ENCODE measurements at regions not wholly inside any gene's neighbourhood (a gene's known extent, or its start where the extent isn't known, plus 50 kb on each side); places are given as distances from the start of the nearest gene placed in this dataset.

DNA sequence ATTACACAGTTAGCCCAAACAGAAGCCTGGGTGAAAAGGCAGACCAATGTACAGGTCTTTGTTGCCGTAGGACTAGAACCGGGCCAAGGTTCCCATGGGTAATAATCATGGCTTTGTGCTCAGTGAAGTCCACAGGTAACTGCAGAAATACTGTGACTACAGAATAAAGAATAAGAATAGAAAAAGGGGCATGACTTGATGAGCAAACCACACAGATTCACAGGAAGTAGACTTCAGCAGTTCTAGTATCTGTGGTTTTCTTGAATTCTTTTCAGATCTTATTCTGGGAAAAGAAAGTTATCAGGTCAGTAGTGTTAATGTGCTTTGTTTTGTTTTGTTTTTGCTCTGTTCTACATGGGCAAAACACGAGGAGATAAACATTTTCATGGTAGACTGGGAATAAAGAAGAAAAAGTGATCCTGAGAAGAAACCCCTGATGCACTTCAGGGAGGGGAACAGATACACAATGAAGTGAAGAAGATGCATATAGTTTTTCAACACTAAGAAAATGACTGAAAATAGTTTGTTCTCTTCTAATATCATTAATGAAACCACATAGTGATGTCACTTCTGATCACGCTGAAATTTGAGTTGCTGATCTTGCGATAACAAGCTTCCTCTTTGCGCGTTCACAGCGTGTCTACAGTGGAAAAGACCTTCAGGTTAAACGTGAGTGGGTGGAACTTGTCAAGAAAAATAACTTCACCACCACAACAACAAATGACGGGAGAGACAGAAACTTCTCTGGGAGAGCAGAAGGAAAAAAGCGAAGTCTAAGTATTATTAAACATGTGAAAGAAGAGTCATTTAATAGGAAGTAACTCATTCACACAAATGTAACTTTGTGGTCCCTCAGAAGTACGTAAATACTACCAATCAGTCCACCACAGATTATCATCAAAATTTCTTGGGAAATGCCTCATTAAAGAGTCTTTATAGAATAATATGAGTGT, 315.8 kb upstream of the SATB1 start:
- POLR2A ChIA-PET = interaction anchor here (0.6 to 10.3 kb wide), 10 partner anchors 9 to 310 kb away, joined by 3 to 213 read pairs (median 4); no protein-coding TSS in a partner anchor
- DNase-seq = peak; percentile 72
- peak; percentile 72 for ATAC-seq
- Mint-ChIP-seq H3K9me3 (ENCODE audit: insufficient read depth) (peaks cover 13% of the 10 kb centered on the region), H3K27me3 (ENCODE audit: low read depth) (no peaks in the 10 kb centered on the region), H3K36me3 (ENCODE audit: low read depth) (peaks cover 38% of the 10 kb centered on the region), H3K4me1 (ENCODE audit: low read depth) (peaks cover 87% of the 10 kb centered on the region), H3K4me3 (peak overlapping the region; percentile 76), H3K27ac (peak overlapping the region; percentile 92)
- CTCF ChIA-PET = interaction anchor here (0.6 to 11.7 kb wide), 9 partner anchors 8 to 302 kb away, joined by 3 to 82 read pairs (median 5); no protein-coding TSS in a partner anchor

DNA sequence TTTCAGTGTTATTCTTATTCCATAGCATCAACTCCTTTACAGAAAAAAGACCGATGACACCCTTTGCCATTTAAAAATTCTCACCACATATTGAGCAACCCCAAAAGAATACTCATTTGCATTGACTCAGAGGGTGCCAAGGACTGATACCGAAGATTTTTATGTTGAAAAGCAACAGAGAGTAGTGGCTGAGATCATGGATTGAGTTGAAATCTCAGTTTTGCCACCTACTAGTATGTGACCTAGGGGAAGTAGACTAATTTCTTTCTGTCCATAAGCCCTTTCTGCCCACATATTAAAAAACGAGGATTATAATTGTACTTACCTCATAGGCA, 313.9 kb upstream of the SATB1 start:
- Mint-ChIP-seq H3K9me3 (ENCODE audit: insufficient read depth) (peaks cover 22% of the 10 kb centered on the region), H3K4me3 (peak overlapping the region; percentile 7), H3K4me1 (ENCODE audit: low read depth) (peaks cover 69% of the 10 kb centered on the region), H3K36me3 (ENCODE audit: low read depth) (peaks cover 48% of the 10 kb centered on the region), H3K27me3 (ENCODE audit: low read depth) (no peaks in the 10 kb centered on the region), H3K27ac (peak overlapping the region; percentile 45)
- ChIA-PET POLR2A (interaction anchor here (1.1 to 10.3 kb wide), 7 partner anchors 11 to 293 kb away, joined by 3 to 213 read pairs (median 8); no protein-coding TSS in a partner anchor), CTCF (interaction anchor here (1.0 to 11.7 kb wide), 8 partner anchors 9 to 293 kb away, joined by 3 to 82 read pairs (median 10); no protein-coding TSS in a partner anchor)
- ATAC-seq (no peak), DNase-seq (no peak)

DNA sequence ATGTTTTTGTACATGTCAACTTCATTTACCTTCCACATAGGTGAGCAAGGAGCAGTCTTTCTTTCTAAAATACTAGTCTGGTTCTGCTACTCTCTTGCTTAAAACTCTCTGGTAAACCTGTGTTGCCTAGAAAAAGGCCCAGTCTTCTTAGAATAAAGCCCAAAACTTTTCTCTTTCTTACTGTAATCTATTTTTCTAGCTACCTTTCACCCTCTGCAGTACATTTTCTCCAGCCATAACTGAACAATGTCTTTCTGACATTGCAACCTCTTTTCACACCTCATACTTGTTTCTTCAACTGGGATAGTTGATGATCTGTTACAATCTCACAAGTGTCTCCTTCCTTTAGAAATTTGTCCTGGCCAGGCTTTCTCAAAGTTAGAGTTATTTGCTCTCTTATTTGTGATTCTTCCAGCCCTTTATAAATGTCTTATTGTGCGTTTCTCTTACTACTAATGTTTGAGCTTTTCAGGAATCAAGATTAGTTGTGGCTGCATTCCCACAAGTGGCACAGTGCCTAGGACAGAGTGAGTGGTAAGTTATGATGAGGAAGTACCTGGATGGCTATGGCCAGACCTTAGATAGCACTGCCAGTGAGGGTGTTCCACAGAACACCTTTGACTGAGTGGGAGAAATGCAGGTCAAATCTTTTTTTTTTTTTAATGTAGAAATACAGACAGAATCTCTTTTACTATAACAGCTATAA, 313.4 kb upstream of the SATB1 start:
- peaks cover 63% of the 10 kb centered on the region for H3K4me1 Mint-ChIP-seq (ENCODE audit: low read depth)
- H3K9me3 Mint-ChIP-seq (ENCODE audit: insufficient read depth) = peaks cover 22% of the 10 kb centered on the region
- H3K27ac Mint-ChIP-seq = peak overlapping the region; percentile 45
- DNase-seq = no peak
- no peak for ATAC-seq
- no peaks in the 10 kb centered on the region for H3K27me3 Mint-ChIP-seq (ENCODE audit: low read depth)
- POLR2A ChIA-PET = interaction anchor here (1.1 to 10.3 kb wide), 7 partner anchors 9 to 60 kb away, joined by 3 to 213 read pairs (median 5); no protein-coding TSS in a partner anchor
- H3K36me3 Mint-ChIP-seq (ENCODE audit: low read depth) = peaks cover 46% of the 10 kb centered on the region
- CTCF ChIA-PET = interaction anchor here (1.0 to 11.7 kb wide), 8 partner anchors 9 to 293 kb away, joined by 3 to 82 read pairs (median 10); no protein-coding TSS in a partner anchor
- no peak overlapping the region for H3K4me3 Mint-ChIP-seq

DNA sequence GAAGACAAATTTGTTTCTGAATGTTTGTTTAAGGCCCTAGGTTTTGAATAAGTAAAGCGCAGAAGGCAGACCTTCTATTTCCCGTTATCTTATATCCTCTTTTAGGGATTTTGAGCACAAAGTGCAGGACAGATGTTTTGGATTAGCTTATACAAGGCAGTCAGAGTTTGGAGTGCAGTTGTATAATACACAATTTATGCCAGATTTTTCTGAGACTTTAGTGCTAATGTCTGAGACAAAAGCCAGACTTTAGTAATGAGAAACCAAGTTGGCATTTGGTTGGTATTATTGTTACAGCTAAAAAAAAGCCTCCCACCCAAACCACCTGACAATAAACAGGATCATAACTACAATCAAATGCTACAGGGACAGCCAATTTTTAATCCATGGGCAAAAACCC, 309.9 kb upstream of the SATB1 start:
- H3K27ac Mint-ChIP-seq = no peak overlapping the region
- ChIA-PET POLR2A (interaction anchor here (1.2 kb wide), 1 partner anchor 291 kb away, joined by 3 read pairs; no protein-coding TSS in a partner anchor), CTCF (interaction anchor here (0.8 to 11.7 kb wide), 7 partner anchors 9 to 289 kb away, joined by 3 to 82 read pairs (median 4); no protein-coding TSS in a partner anchor)
- ATAC-seq (no peak), DNase-seq (no peak)
- H3K4me1 Mint-ChIP-seq (ENCODE audit: low read depth) = peaks cover 60% of the 10 kb centered on the region
- peaks cover 38% of the 10 kb centered on the region for H3K36me3 Mint-ChIP-seq (ENCODE audit: low read depth)
- no peaks in the 10 kb centered on the region for H3K27me3 Mint-ChIP-seq (ENCODE audit: low read depth)
- H3K4me3 Mint-ChIP-seq = no peak overlapping the region
- H3K9me3 Mint-ChIP-seq (ENCODE audit: insufficient read depth) = peaks cover 22% of the 10 kb centered on the region

DNA sequence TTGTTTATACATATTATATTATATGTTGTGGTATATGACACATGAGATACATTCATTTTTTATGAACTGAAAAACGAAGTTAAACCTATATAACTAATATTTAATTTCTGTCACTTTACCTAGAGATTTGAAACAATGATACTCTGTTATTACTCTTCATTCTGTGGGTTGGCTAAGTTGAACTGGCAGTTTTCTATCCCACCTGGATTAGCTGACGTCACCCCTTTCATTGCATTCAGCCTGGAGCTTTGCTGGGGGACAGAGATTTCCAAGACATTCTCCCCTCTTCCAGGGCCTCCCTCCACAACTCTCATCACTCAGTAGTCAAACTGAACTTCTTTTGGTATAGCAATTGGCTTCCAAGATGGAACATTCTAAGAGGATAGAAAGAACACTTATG, 309.2 kb upstream of the SATB1 start:
- ATAC-seq (no peak), DNase-seq (no peak)
- no peaks in the 10 kb centered on the region for H3K27me3 Mint-ChIP-seq (ENCODE audit: low read depth)
- peaks cover 22% of the 10 kb centered on the region for H3K9me3 Mint-ChIP-seq (ENCODE audit: insufficient read depth)
- peaks cover 58% of the 10 kb centered on the region for H3K4me1 Mint-ChIP-seq (ENCODE audit: low read depth)
- H3K27ac Mint-ChIP-seq = no peak overlapping the region
- peaks cover 38% of the 10 kb centered on the region for H3K36me3 Mint-ChIP-seq (ENCODE audit: low read depth)
- ChIA-PET CTCF (interaction anchor here (0.8 to 7.9 kb wide), 5 partner anchors 8 to 288 kb away, joined by 3 to 54 read pairs (median 4); no protein-coding TSS in a partner anchor), POLR2A (interaction anchor here (1.2 kb wide), 1 partner anchor 290 kb away, joined by 3 read pairs; no protein-coding TSS in a partner anchor)
- no peak overlapping the region for H3K4me3 Mint-ChIP-seq

DNA sequence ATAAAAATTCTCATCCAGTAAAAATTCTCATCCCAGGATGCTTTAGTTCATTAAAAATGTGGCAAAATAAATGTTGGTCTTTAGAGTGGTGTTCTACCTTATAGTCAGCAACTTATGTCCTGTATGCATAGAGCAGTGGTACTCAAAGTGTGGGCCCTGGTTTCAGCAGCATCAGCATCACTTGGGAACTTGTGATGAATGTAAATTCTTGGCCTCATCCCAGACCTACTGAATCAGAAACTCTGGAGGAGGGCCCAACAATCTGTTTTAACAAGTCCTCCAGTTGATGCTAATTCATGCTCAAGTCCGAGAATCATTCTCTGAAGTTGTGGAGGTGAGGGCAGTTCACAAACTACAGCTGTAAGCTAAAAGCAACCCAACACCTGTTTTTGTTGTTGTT, 307.3 kb upstream of the SATB1 start:
- peaks cover 32% of the 10 kb centered on the region for H3K36me3 Mint-ChIP-seq (ENCODE audit: low read depth)
- no peak overlapping the region for H3K4me3 Mint-ChIP-seq
- no peak for ATAC-seq
- DNase-seq = no peak
- no peak overlapping the region for H3K27ac Mint-ChIP-seq
- CTCF ChIA-PET = interaction anchor here (1.0 to 7.9 kb wide), 3 partner anchors 6 to 173 kb away, joined by 3 to 54 read pairs (median 4); no protein-coding TSS in a partner anchor
- POLR2A ChIA-PET = no interaction called here
- peaks cover 53% of the 10 kb centered on the region for H3K4me1 Mint-ChIP-seq (ENCODE audit: low read depth)
- H3K9me3 Mint-ChIP-seq (ENCODE audit: insufficient read depth) = peaks cover 17% of the 10 kb centered on the region
- H3K27me3 Mint-ChIP-seq (ENCODE audit: low read depth) = no peaks in the 10 kb centered on the region

DNA sequence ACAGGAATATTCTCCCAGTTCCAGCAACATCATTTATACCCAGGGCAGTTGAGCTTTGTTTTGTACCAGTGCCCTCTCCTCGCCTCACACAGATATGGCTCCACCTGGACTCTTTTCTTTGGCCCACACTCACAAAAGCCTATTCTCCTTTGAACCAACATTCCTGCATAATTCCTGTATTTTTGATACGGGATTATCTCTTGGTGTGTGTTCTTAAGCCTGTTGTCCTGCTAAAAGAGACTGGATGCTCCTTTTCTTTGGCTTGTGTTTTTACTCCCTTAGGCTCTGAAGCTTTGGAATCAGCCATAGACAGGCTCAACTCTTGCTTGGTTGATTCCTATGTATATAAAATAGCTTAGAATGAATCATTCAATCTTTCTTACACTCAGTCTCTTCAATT, 305.4 kb upstream of the SATB1 start:
- CTCF ChIA-PET = interaction anchor here (1.0 to 1.4 kb wide), 3 partner anchors 9 to 36 kb away, joined by 3 to 7 read pairs (median 5); no protein-coding TSS in a partner anchor
- DNase-seq (no peak), ATAC-seq (no peak)
- H3K27me3 Mint-ChIP-seq (ENCODE audit: low read depth) = no peaks in the 10 kb centered on the region
- no peak overlapping the region for H3K27ac Mint-ChIP-seq
- H3K9me3 Mint-ChIP-seq (ENCODE audit: insufficient read depth) = peaks cover 8% of the 10 kb centered on the region
- H3K36me3 Mint-ChIP-seq (ENCODE audit: low read depth) = peaks cover 26% of the 10 kb centered on the region
- POLR2A ChIA-PET = interaction anchor here (1.0 to 3.1 kb wide), 2 partner anchors 13 to 14 kb away, joined by 3 to 12 read pairs; no protein-coding TSS in a partner anchor
- H3K4me1 Mint-ChIP-seq (ENCODE audit: low read depth) = peaks cover 59% of the 10 kb centered on the region
- no peak overlapping the region for H3K4me3 Mint-ChIP-seq

DNA sequence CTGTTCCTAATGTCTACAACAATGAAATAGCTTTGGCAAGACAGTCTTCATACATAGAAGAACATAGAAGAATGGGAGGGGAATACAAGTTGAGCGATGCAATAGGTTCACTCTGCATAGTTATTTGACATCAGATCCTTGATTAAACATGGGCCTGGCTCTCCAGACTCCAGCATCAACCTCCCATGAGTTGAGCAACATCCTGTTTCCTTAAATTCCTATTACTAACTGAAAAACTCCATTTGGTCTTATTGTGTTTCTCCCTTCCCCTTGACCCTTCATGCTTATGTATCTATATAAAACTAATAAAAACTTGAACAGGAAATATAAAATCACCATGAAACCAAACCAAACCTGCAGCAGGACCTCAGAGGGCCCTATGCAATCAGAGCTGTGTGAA, 304.5 kb upstream of the SATB1 start:
- H3K9me3 Mint-ChIP-seq (ENCODE audit: insufficient read depth) = no peaks in the 10 kb centered on the region
- CTCF ChIA-PET = interaction anchor here (1.0 to 1.4 kb wide), 2 partner anchors 9 kb away, joined by 5 to 7 read pairs; no protein-coding TSS in a partner anchor
- no peak overlapping the region for H3K4me3 Mint-ChIP-seq
- no peak overlapping the region for H3K27ac Mint-ChIP-seq
- ATAC-seq (no peak), DNase-seq (no peak)
- POLR2A ChIA-PET = interaction anchor here (1.0 to 3.1 kb wide), 2 partner anchors 13 to 15 kb away, joined by 3 to 12 read pairs; no protein-coding TSS in a partner anchor
- peaks cover 20% of the 10 kb centered on the region for H3K36me3 Mint-ChIP-seq (ENCODE audit: low read depth)
- peaks cover 67% of the 10 kb centered on the region for H3K4me1 Mint-ChIP-seq (ENCODE audit: low read depth)
- no peaks in the 10 kb centered on the region for H3K27me3 Mint-ChIP-seq (ENCODE audit: low read depth)

DNA sequence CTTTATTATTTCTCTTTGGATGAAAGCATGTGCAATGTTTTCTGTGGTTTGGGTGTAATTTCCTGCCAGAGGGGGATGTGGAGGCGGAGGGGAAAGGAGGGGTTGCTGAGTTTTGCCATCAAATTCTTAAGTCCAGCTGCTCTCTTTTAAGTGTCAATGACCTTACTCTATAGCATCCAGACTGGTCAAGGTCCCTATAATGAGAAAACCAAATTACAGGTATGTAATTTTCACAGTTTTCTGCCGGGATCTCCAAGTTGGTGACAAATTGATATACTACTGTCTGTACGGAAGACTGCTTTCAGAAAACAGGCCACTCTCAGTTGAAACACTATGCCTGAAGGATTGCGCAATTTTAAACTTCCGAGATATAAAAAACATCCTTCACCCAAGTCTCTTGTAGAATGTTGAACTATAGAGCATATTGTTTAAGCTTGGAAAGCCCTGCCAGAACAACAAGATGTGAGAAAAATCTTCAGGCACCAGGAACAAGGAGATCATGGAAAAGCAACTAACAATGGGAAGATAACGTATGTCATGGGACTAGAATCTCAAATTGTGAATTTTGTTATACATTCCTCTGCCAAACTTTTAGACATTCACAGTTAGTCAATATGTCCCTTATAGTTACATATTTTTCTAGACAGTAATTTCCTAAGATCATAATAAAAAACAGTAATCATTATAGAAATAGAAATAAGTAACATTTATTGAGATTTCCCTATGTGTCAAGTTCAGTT, 300.7 kb upstream of the SATB1 start:
- ChIA-PET POLR2A (interaction anchor here (1.0 to 3.8 kb wide), 9 partner anchors 10 to 301 kb away, joined by 4 to 52 read pairs (median 7); partner anchors contain the start of gene SATB1), CTCF (interaction anchor here (1.1 to 4.9 kb wide), 8 partner anchors 10 to 303 kb away, joined by 3 to 54 read pairs (median 6); no protein-coding TSS in a partner anchor)
- H3K9me3 Mint-ChIP-seq (ENCODE audit: insufficient read depth) = no peaks in the 10 kb centered on the region
- H3K27ac Mint-ChIP-seq = peak overlapping the region; percentile 86
- H3K27me3 Mint-ChIP-seq (ENCODE audit: low read depth) = no peaks in the 10 kb centered on the region
- peak overlapping the region; percentile 66 for H3K4me3 Mint-ChIP-seq
- DNase-seq = peak; percentile 58
- peaks cover 18% of the 10 kb centered on the region for H3K36me3 Mint-ChIP-seq (ENCODE audit: low read depth)
- peaks cover 75% of the 10 kb centered on the region for H3K4me1 Mint-ChIP-seq (ENCODE audit: low read depth)
- ATAC-seq = peak; percentile 59

DNA sequence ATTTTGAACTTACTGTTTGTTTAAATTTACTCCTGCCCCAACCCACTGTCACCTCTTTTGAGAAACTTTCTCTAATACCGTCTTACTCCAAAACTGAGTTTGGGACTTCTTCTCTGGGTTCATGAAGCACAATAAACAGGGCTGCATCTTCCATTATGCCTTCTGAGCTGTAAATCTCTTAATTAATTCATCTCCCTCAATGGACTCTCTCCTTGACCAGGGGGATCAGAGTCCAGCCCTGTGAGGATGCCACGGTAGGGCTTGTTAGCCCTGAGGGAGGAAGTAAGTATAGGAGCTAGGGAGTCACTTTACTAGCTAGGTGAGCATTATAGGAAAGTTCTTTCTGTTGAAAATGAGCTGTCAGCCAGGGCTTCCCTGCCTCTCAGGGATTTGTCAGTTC, 299.3 kb upstream of the SATB1 start:
- ATAC-seq (peak; percentile 18), DNase-seq (no peak)
- POLR2A ChIA-PET = interaction anchor here (0.9 to 3.8 kb wide), 10 partner anchors 9 to 299 kb away, joined by 3 to 52 read pairs (median 7); partner anchors contain the start of gene SATB1
- CTCF ChIA-PET = interaction anchor here (0.9 to 4.9 kb wide), 12 partner anchors 8 to 302 kb away, joined by 3 to 54 read pairs (median 4); no protein-coding TSS in a partner anchor
- peaks cover 72% of the 10 kb centered on the region for H3K4me1 Mint-ChIP-seq (ENCODE audit: low read depth)
- no peaks in the 10 kb centered on the region for H3K27me3 Mint-ChIP-seq (ENCODE audit: low read depth)
- peaks cover 4% of the 10 kb centered on the region for H3K9me3 Mint-ChIP-seq (ENCODE audit: insufficient read depth)
- H3K4me3 Mint-ChIP-seq = peak overlapping the region; percentile 66
- H3K27ac Mint-ChIP-seq = peak overlapping the region; percentile 86
- H3K36me3 Mint-ChIP-seq (ENCODE audit: low read depth) = peaks cover 29% of the 10 kb centered on the region

All from activated CD8-positive, alpha-beta T cell treated with anti-CD3 and anti-CD28 coated beads, Interleukin-2, amount 10 ng/mL, durations not matched to agents 7 days and 5 days (primary cell).